Mesendoderm (in vitro differentiated cells): ENCODE measurements at regions not wholly inside any gene's neighbourhood (a gene's known extent, or its start where the extent isn't known, plus 50 kb on each side); places are given as distances from the start of the nearest gene placed in this dataset.
A peak's percentile ranks its signal among the peaks of the same experiment; 100 is the strongest.

Experiments used
- DNase-seq: peaks from one replicate; pipeline ENCODE4 v3.0.0; 2013
- H2AK5ac ChIP-seq: 2 replicates; pipeline ENCODE4 v1.6.1; 2013; ENCODE audit warnings: low read length, inconsistent platforms
- H2BK120ac ChIP-seq: 2 replicates; pipeline ENCODE4 v1.6.1; 2013; ENCODE audit warnings: low read depth, mild to moderate bottlenecking, low read length, moderate library complexity, mixed read lengths
- H2BK15ac ChIP-seq: replicated peaks from 2 replicates; pipeline ENCODE4 v1.6.1; 2013; ENCODE audit warnings: low read depth, mild to moderate bottlenecking, moderate library complexity
- H2BK5ac ChIP-seq: 2 replicates; pipeline ENCODE4 v1.6.1; 2013; ENCODE audit warnings: low read length, inconsistent platforms
- H3K18ac ChIP-seq: 2 replicates; pipeline ENCODE4 v1.6.1; 2013; ENCODE audit warnings: mild to moderate bottlenecking, low read length, mixed read lengths
- H3K23ac ChIP-seq: one replicate; pipeline ENCODE4 v1.6.1; 2013; ENCODE audit warnings: low read length
- H3K27ac ChIP-seq: 2 replicates; pipeline ENCODE4 v1.5.1; 2013; ENCODE audit warnings: low read depth, mild to moderate bottlenecking, inconsistent platforms, low read length, moderate library complexity
- H3K27me3 ChIP-seq: 2 replicates; pipeline ENCODE4 v1.6.1; 2013; ENCODE audit warnings: low read length, control low read depth, mild to moderate bottlenecking, inconsistent platforms; ENCODE audit not compliant: insufficient read depth, poor library complexity
- H3K36me3 ChIP-seq: 2 replicates; pipeline ENCODE4 v1.6.1; 2013; ENCODE audit warnings: low read length, inconsistent platforms; ENCODE audit not compliant: control insufficient read depth, insufficient read depth
- H3K4ac ChIP-seq: one replicate; pipeline ENCODE4 v1.6.1; 2013; ENCODE audit warnings: low read depth, mild to moderate bottlenecking, low read length, moderate library complexity
- H3K4me1 ChIP-seq: 2 replicates; pipeline ENCODE4 v1.6.1; 2013; ENCODE audit warnings: low read depth, low read length, inconsistent platforms; ENCODE audit not compliant: control insufficient read depth
- H3K4me2 ChIP-seq: 2 replicates; pipeline ENCODE4 v1.6.1; 2013; ENCODE audit warnings: low read length
- H3K4me3 ChIP-seq: 2 replicates; pipeline ENCODE4 v1.5.1; 2013; ENCODE audit warnings: mild to moderate bottlenecking, low read length
- H3K56ac ChIP-seq: one replicate; pipeline ENCODE4 v1.6.1; 2013; ENCODE audit warnings: low read length
- H3K79me1 ChIP-seq: 2 replicates; pipeline ENCODE4 v1.6.1; 2013; ENCODE audit warnings: low read length, inconsistent platforms
- H3K79me2 ChIP-seq: 2 replicates; pipeline ENCODE4 v1.6.1; 2013; ENCODE audit warnings: mild to moderate bottlenecking, low read length; ENCODE audit not compliant: control insufficient read depth, insufficient read depth
- H3K9ac ChIP-seq: 2 replicates; pipeline ENCODE4 v1.6.1; 2013; ENCODE audit warnings: low read length, inconsistent platforms
- H4K5ac ChIP-seq: one replicate; pipeline ENCODE4 v1.6.1; 2013; ENCODE audit warnings: low read length
- H4K8ac ChIP-seq: one replicate; pipeline ENCODE4 v1.6.1; 2013; ENCODE audit warnings: low read depth, mild to moderate bottlenecking, control low read depth, low read length, moderate library complexity
- WGBS: extraction: QIAGEN DNeasy Blood & Tissue Kit; methylation state at CpG from one replicate; pipeline ENCODE4 v1.1.7; 2013; ENCODE audit warnings: low lambda C conversion rate, missing lambda C conversion rate; ENCODE audit not compliant: insufficient coverage; ENCODE audit errors: extremely low coverage; 5-methylcytosine and 5-hydroxymethylcytosine counted together

- no CpG with 5 or more reads among the region's 5 CpGs for WGBS
- no peak for DNase-seq
- no peak overlapping the region for H3K18ac ChIP-seq
Observed at GRCh38 chr18:29383311-29384273, 1206.7 kb upstream of the CDH2 start.

GRCh38 chr18:29378651-29379136 is 1201.8 kb upstream of the CDH2 start:
- Histone ChIP-seq H3K79me2 (no peaks in the 10 kb centered on the region), H3K4me2 (no peak overlapping the region), H3K4me1 (no peaks in the 10 kb centered on the region), H2BK15ac (no peak overlapping the region), H3K79me1 (no peaks in the 10 kb centered on the region), H3K36me3 (no peaks in the 10 kb centered on the region), H3K56ac (no peak overlapping the region), H3K23ac (no peak overlapping the region), H3K4me3 (no peak overlapping the region), H2BK120ac (no peak overlapping the region), H3K4ac (no peak overlapping the region), H3K18ac (no peak overlapping the region), H3K27ac (no peak overlapping the region), H3K27me3 (no peaks in the 10 kb centered on the region), H4K8ac (no peak overlapping the region), H2AK5ac (no peak overlapping the region), H2BK5ac (no peak overlapping the region), H4K5ac (no peak overlapping the region), H3K9ac (no peak overlapping the region)
- no peak for DNase-seq
- no CpG with 5 or more reads among the region's 3 CpGs for WGBS

More at GRCh38 chr18:29383311-29384273, 1206.7 kb upstream of the CDH2 start:
- H2AK5ac ChIP-seq: no peak overlapping the region
- no peaks in the 10 kb centered on the region for H3K4me1 ChIP-seq
- no peak overlapping the region for H3K27ac ChIP-seq
- H2BK5ac ChIP-seq: no peak overlapping the region
- H3K4me2 ChIP-seq: no peak overlapping the region
- no peaks in the 10 kb centered on the region for H3K36me3 ChIP-seq
- H2BK15ac ChIP-seq: no peak overlapping the region
- no peak overlapping the region for H2BK120ac ChIP-seq
- no peak overlapping the region for H3K23ac ChIP-seq
- no peak overlapping the region for H4K8ac ChIP-seq
- no peak overlapping the region for H3K9ac ChIP-seq
- no peak overlapping the region for H3K4me3 ChIP-seq
- H3K27me3 ChIP-seq: no peaks in the 10 kb centered on the region
- no peak overlapping the region for H3K56ac ChIP-seq
- no peak overlapping the region for H3K4ac ChIP-seq
- H3K79me2 ChIP-seq: no peaks in the 10 kb centered on the region
- H4K5ac ChIP-seq: no peak overlapping the region
- H3K79me1 ChIP-seq: no peaks in the 10 kb centered on the region

GRCh38 chr18:29377346-29377745 is 1200.4 kb upstream of the CDH2 start:
- H3K4me2 ChIP-seq: no peak overlapping the region
- no peak overlapping the region for H3K56ac ChIP-seq
- H4K5ac ChIP-seq: no peak overlapping the region
- H4K8ac ChIP-seq: no peak overlapping the region
- no peak overlapping the region for H3K4ac ChIP-seq
- no peak overlapping the region for H3K27ac ChIP-seq
- H2BK15ac ChIP-seq: no peak overlapping the region
- H2BK120ac ChIP-seq: no peak overlapping the region
- no peak for DNase-seq
- no peaks in the 10 kb centered on the region for H3K36me3 ChIP-seq
- no peaks in the 10 kb centered on the region for H3K4me1 ChIP-seq
- H2BK5ac ChIP-seq: no peak overlapping the region
- no peaks in the 10 kb centered on the region for H3K27me3 ChIP-seq
- no peak overlapping the region for H3K4me3 ChIP-seq
- H3K79me1 ChIP-seq: no peaks in the 10 kb centered on the region
- no peak overlapping the region for H3K18ac ChIP-seq
- no peak overlapping the region for H3K23ac ChIP-seq
- 100% methylated on average over 1 of the region's 1 CpG for WGBS
- no peak overlapping the region for H3K9ac ChIP-seq
- H2AK5ac ChIP-seq: no peak overlapping the region
- H3K79me2 ChIP-seq: no peaks in the 10 kb centered on the region

- H2AK5ac ChIP-seq: no peak overlapping the region
- no peaks in the 10 kb centered on the region for H3K79me1 ChIP-seq
- H3K27me3 ChIP-seq: no peaks in the 10 kb centered on the region
- no peak for DNase-seq
- no peak overlapping the region for H3K9ac ChIP-seq
- no peak overlapping the region for H3K23ac ChIP-seq
- H3K56ac ChIP-seq: no peak overlapping the region
- H3K4me2 ChIP-seq: no peak overlapping the region
- no peak overlapping the region for H4K5ac ChIP-seq
- H3K4ac ChIP-seq: no peak overlapping the region
- H3K27ac ChIP-seq: no peak overlapping the region
- no peak overlapping the region for H4K8ac ChIP-seq
- H2BK120ac ChIP-seq: no peak overlapping the region
- H3K36me3 ChIP-seq: no peaks in the 10 kb centered on the region
- no peak overlapping the region for H2BK15ac ChIP-seq
- no peak overlapping the region for H3K4me3 ChIP-seq
- H3K18ac ChIP-seq: no peak overlapping the region
- H3K4me1 ChIP-seq: no peaks in the 10 kb centered on the region
- no peaks in the 10 kb centered on the region for H3K79me2 ChIP-seq
- WGBS: no CpG with 5 or more reads among the region's 2 CpGs
- no peak overlapping the region for H2BK5ac ChIP-seq
Observed at GRCh38 chr18:29373000-29373399, 1196.1 kb upstream of the CDH2 start.

GRCh38 chr18:29361843-29362242 is 1184.9 kb upstream of the CDH2 start:
- Histone ChIP-seq H3K4me3 (no peak overlapping the region), H3K4ac (no peak overlapping the region), H3K23ac (no peak overlapping the region), H2AK5ac (no peak overlapping the region), H4K5ac (no peak overlapping the region), H2BK120ac (no peak overlapping the region), H3K79me1 (no peaks in the 10 kb centered on the region), H3K4me2 (no peak overlapping the region), H3K4me1 (peaks cover 2% of the 10 kb centered on the region), H3K27me3 (no peaks in the 10 kb centered on the region), H3K27ac (no peak overlapping the region), H3K18ac (no peak overlapping the region), H3K9ac (peak overlapping the region; percentile 49), H2BK5ac (peak overlapping the region; percentile 62), H2BK15ac (no peak overlapping the region), H4K8ac (no peak overlapping the region), H3K79me2 (no peaks in the 10 kb centered on the region), H3K36me3 (no peaks in the 10 kb centered on the region), H3K56ac (peak overlapping the region; percentile 62)
- no CpG with 5 or more reads among the region's 15 CpGs for WGBS
- peak; percentile 68 for DNase-seq
